GM18907 (cell line): ENCODE measurements at regions not wholly inside any gene's neighbourhood (a gene's known extent, or its start where the extent isn't known, plus 50 kb on each side); places are given as distances from the start of the nearest gene placed in this dataset.
"Not testable (repeated sequence)": the region's sequence is repeated elsewhere in the genome, so short reads cannot be mapped to it uniquely, and the experiment has no call there.

Source experiments
- ATAC-seq: cut with Tn5 transposase; IDR thresholded peaks from one replicate; pipeline ENCODE4 v1.9.1; 2021; ENCODE audit warnings: mild to moderate bottlenecking, moderate library complexity; ENCODE audit not compliant: unreplicated experiment

DNA sequence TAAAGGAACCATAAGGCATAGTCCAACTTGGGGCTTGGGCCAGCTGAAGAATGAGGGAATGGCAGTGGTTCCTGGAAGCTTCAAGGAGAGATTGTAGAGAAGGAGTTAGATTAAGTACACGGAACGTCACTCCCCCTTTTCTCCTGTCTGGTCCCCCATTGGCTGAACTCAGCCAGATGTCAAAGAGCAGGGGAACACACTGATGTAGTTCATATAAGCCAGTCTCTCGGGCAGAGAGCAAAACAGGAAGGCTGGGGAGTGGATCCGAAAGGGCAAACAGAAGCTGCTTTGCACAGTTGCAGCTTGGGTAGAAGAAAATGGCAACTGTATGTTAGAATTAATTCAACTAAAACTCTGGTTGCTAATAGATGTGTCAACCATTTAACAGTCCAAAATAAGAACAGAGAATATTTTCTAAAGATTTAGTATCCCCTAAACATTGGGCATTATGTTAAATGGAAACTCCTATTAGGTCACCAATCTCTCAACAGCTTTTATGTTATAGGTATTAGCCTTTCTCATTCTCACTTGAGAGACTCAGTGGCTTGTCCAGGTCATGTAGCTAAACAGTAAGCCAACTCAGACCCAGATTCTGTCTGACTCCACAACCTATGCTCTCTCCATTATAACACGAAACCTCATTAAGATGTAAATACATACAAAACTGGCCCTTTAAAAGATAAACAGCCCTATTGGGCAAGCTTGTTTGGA, 600.7 kb upstream of the USP24 start:
- no peak for ATAC-seq

DNA sequence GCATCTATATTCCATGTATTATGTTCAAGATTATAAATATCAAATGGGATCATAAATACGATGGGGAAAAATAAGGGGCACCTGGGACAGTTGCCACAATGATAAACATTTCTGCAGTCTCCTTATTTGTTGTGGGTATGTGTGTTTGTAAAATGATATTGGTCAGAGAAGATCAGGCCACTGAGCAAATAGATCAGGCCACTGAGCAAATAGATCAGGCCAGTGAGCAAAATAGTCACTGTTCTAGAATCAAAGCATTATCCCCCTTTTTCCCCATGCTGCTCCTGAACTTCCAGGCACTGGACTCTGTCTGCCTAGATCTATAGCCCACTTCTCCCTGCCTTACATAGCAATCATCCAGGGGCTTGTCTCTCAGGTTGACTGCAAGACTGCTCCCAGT, 599.8 kb upstream of the USP24 start:
- no peak for ATAC-seq

DNA sequence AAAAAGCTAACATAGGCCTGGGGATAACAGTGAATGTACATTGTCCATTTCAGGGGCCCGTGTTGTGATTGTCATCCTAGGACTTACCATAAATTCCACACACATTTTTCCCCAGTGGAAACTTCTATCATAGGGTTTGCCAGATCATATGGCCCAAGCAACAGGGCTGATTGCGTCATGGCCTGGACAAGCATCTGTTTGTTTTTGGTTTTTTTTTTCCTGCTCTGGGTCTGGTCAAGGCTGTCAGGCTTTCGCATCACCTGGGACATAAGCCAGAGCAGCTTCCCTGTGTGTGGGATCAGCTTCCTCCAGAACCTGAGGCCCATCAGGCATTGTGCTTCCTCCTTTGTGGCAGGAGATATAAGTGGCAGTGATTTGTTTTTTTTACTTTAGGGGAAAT, 598.5 kb upstream of the USP24 start:
- ATAC-seq, result no peak

DNA sequence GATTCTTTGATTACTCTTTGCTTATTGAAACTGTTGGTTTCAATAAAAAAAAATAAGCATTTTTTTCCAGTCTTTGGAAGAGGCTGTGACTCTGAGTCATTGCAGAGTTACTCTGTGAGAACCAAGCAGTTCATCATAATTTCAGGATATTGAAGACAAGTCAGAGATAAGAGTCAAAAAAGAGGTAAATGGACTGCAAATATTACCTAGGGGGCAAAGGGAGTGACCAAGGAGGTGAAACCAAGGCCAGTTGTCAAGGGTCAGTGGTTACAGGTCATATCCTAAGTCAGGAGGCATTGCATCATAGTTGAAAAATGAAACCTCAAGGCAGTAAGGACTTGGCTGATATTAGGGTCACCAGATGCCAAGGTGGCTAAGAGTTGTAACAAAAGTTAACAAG, 597.1 kb upstream of the USP24 start:
- ATAC-seq, result no peak

DNA sequence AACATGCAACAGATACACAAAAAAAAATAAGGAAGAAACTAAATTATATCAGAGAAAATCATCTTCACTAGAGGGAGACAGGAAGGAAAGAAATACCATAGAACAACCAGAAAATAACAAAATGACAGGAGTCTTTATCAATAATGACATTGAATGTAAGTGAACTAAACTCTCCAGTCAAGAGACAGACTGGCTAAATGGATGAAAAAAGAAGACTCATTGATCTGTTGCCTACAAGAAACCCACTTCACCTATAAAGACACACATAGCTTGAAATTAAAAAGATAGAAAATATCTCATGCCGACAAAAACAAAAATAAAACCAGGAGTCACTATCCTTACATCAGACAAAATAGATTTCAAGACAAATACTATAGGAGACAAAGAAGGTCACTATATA, 593.1 kb upstream of the USP24 start:
- ATAC-seq, result no peak

DNA sequence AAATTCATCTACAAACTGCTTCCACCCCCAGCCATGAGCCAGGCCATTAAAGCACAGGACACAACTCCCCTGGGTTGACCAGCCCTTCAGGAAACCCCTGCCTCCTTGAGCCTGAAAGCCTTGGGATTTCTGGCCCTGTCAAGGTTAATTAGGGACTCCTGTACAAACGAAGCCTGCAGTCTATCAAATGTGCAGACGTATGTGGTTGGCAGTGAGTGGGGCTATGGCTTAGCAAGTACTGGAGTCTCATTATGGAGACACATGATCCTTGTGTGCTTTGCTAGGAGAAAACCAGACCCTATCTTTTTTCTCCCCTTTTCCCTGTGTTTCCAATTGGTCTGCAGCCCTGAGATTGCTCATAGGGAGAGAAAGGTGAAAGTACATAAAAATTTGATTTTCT, 588.3 kb upstream of the USP24 start:
- ATAC-seq, result no peak

DNA sequence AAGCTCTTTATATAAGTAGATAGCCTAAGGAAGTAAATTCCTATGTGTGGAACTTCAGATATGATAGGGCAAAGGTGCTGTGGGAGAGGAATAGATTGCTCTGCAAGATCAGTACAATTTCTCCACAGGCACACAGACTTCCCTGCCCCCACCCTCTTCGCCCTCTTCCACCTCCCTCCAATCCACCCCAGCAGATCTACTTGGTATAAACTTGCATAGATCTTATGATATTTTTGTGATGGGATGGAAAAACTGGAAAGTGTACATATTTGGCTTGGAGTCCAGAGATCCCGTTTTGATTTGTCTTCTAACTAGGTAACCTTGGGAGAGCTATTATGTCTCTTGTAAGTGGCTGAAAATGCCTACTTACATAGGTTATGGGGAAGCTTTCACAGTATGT, 586.3 kb upstream of the USP24 start:
- no peak for ATAC-seq

DNA sequence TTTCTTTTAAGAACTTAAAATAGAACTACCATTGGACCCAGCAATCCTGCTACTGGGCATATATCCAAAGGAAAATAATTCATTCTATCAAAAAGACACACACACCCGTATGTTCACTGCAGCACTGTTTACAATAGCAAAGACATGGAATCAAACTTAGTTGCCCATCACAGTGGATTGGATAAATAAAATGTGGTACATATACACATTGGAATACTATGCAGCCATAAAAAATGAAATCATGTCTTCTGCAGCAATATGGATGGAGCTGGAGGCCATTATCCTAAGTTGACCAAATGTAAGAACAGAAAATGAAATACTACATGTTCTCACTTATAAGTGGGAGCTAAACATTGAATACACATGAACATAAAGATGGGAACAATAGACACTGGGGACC, 585.3 kb upstream of the USP24 start:
- ATAC-seq, result no peak

DNA sequence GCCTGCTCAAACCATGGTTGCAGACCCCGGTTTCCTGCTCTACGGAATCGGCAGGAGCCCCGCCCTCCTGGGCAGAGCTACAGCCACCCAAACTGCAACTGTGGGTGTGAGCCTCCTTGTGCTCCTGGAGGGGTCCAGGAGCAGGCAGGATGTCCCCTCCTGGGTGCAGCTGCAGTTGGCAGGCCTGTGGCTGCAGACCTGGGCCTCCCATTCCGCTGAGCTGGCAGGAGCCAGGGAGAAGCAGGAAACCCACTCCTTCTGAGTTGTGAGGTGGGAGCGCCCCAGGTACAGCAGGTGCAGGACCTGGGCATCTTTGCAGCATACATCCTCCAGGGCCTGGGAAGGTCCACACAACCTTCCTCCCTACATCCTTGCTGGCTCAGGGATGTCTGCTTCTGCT, 578.7 kb upstream of the USP24 start:
- no peak for ATAC-seq

DNA sequence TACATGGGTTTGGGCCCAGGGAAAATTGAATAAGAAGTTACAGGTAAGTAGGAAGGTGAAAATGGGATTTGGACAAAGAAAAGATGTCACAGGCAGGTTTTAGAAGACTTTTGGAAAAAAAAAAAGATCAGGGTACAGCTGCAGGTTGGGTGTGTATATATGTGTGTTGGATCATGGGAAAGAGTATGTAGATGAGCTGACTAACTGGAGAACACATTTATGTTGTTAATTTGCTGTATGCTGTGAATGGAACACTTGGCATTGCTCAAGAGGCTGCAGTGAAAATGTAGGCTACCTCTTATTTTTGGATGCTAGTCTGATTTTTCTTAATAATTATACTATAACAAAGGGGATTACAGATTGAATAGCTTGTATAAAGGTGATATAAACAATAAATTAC, 577.7 kb upstream of the USP24 start:
- ATAC-seq, result no peak

DNA sequence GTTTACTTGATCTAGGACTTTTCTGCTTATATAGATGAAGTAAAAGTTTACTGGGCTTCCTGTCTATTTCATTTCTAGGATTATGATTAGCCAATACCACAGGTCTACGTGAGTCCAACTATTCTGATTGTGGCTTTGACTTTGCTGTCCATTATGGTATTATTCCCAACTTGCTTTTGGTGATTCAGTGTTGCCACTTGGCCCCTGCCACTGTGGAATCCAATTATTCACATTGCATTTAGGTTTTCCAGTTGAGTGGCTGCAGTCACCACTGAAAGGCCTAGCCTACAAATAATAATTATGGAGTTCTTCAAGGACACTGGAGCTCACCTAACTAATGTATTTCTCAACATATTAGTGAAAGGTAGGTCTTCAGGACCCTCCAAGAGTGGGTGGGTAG, 574.3 kb upstream of the USP24 start:
- no peak for ATAC-seq

DNA sequence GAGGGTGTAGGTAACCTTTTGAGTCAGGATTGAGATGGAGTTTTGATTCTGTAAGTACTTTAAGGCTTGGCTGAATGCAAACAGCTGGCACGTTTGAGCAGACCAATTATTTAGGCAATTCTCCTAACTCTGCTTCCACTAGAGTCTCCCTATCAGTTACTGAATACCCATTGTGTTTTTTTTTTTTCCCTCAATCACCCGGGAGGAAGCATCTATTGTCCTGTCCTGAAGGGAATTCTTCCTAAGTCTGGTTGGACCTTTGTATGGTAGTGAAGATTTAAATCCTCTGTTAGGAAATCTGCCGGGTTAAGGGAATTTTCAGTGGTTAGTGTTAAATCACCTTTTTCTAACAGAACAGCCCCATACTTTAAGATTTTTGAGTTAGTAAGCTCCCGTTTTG, 571.2 kb upstream of the USP24 start:
- no peak for ATAC-seq

DNA sequence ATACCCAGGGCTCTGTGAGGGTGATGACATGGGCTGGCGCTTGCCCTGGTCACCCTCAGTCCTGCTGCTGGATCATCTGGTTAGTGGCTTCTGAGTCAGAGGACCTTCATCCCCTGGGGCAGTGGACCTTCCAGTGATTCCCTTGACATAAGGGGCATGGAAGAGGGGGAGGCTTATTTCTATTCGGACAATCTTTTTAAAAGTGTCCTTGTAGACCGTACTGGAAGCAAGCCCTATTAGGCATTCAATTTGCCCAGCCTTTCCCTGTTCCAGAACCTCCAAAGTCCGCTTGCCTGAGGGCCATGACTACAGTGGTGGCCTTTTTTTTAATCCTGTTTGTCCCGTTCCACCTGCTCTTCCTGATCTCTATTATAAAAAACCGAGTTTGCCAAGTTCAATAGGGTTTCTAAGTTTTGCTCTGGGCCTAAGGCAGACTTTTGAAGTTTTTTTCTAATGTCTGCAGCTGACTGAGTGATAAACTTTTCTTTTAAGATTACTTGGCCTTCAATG, 569.8 kb upstream of the USP24 start:
- ATAC-seq, result not testable (repeated sequence)

DNA sequence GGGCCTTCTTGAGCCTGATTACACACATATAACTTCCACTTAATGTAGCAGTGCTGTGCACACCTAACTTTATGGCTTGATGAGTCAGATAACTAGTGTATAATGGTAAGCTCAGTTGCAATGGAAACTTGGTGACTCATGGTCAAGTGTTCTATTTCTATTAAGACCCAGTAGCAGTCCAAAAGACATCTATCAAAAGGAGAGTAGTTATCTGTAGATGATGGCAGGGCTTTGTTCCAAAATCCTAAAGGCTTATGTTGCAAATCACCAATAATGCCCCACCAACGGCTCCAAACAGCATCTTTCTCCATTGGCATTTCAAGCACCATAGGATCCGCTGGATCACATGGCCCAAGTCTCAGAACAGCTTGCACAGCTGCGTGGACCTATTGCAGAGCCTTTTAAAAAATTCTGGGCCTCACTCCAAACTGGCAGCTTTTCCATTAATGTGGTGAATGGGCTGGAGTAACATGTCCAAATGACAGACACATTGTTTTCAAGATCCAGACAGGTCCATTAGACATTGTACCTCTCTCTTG, 566.8 kb upstream of the USP24 start:
- no peak for ATAC-seq

DNA sequence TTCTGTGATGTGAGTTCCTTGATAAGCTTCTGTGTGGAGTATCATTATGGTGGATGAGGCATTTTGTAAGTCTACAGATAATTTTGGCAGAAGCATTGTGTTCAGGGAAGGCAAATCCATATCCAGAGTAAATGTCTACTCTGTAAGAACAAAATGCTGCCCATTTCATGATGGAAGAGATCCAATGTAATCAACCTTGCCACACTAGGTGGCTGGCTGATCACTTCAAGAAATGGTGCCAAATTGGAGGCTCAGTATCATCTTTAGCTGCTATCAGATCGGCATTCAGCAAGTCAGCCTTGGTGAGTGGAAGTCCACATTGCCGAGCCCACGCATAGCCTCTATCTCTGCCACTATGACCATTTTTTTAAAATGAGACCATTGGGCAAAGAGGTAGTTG, 565.8 kb upstream of the USP24 start:
- ATAC-seq, result no peak

DNA sequence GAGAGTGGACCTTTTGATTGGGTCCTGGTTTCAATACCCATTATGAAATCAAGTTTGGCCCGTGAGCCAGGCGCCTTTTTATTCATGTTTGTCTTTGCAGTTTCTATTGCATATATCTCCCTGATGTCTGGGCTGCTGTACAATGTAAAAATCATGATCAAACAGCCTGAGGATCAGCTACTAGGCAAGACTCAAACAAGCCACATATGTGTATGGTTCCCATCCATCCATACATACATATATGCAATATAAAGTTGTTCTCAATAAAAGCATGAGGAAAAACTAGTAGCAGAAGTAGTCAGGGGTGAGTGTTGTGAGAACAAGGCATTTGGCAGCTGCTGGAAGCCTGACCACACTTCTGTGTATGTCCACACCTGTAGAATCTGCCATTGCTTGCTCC, 562.4 kb upstream of the USP24 start:
- no peak for ATAC-seq

DNA sequence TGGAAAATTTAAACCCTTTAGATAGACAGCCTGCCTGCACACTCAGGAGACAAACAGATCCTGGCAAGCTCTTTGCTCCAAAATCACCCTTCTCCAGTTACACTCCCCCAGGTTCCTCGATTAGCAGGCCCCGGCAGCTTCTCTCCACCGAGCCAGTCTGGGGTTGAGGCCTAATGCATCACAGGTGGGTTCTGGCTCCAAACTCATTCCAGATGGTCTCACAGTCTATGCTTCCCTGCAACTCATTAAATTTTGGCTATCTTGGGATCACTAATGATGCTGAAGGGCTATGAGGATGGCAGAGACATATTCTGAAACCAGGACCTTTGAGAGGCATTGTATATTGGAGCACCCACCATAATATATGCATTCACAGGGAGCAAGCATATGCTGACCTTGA, 559.8 kb upstream of the USP24 start:
- ATAC-seq, result no peak

DNA sequence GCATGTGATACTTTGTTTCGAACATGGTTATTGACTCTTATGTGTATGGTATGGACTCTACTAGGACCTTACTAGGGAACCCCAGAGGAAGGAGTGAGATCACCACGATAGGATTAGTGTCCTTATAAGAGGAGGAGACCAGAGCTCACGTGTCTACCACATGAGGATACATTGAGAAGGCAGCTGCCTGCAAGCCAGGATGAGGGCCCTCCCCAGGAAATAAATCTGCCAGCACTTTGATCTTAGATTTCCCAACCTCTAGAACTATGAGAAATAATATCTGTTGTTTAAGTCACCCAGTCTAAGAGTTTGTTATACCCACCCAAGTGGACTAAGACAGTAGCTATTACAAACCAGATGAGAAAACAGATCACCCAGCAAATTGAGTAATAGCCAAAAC, 559.3 kb upstream of the USP24 start:
- ATAC-seq, result no peak

DNA sequence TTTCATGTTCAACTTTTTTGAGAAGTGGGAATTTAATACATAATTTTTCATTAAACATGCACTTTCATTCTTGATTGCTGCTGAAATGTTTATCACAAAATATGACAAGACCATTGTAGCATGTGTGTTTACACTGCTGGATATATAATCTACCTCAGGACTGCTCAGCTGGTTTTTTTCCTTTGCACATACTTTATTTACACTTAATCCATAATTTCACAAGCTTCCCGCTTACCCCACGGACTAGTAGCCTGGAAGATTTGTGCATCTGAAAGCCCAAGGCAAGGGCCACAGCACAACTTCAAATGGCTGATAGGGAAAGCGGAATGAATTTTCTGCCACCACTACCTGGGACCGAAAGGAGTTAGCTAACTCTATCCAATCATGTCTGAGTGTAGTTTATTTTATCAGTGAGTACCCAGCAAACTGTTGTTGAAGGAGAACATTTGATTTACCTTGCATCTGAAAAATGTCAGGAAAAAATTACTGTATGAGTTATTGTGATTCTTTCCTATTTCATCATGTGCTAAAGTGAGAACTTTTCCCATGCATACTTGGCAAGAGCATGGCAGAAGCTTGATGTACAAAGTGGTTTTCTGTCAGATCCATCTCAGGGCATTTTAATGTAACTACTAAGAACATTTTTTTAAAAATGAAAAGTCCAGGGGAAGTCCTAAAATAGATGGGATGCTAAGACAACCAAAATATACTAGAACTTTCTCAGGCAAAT, 558.2 kb upstream of the USP24 start:
- no peak for ATAC-seq

DNA sequence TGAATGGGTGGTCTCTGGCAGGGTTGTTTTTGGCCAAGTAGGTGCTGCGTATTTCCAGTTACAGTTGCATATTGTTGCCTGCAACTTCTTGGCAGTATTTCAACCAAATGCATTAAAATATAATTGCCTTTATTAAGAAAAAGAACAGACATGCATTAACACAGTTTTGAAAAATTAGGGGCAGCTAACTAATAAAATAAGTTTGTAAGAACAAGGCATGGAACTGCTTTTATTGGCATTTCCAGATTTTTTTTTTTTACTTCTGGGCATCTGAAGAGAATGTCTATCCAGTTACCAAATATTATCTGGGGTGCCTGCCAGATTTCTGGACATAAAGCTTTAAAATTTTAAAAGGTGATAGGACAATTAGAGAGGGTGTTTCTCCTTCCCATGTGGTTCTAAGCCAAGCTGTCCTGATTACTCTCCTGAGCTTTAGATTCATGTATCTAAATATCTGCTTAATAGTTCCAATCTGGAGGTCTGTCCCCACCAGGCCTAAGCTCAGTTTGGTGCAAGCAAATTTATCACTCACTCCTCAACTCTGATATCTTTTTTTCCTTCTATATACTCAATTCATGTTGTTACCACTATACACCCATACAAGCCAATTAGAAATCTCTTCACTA, 553.3 kb upstream of the USP24 start:
- no peak for ATAC-seq

DNA sequence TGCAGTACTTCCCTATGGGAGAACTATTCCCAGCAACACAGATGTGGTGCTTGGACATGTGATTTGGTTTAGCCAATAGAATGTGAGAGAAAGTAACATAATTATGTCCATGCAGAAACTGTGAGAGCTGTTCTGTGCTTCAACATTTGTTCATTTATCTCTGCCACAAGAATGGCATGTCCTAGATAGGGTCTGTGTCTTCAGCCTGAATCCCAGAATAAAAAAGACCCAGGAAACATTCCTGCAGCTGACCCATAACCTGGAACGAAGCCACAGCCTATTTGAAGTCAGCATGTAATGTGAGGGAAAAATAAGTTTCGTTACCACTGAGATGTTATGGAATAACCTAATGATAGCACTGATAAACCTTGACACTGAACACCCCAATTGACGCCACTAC, 552.0 kb upstream of the USP24 start:
- ATAC-seq, result no peak

DNA sequence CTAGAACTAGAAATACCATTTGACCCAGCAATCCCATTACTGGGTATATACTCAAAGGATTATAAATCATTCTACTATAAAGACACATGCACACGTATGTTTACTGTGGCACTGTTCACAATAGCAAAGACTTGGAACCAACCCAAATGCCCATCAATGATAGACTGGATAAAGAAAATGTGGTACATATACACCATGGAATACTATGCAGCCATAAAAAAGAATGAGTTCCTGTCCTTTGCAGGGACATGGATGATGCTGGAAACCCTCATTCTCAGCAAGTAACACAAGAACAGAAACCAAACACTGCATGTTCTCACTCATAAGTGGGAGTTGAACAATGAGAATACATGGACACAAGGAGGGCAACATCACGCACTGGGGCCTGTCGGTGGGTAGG, 550.3 kb upstream of the USP24 start:
- not testable (repeated sequence) for ATAC-seq
